ENCODE measurements at regions not wholly inside any gene's neighbourhood (a gene's known extent, or its start where the extent isn't known, plus 50 kb on each side); places are given as distances from the start of the nearest gene placed in this dataset.

DNA sequence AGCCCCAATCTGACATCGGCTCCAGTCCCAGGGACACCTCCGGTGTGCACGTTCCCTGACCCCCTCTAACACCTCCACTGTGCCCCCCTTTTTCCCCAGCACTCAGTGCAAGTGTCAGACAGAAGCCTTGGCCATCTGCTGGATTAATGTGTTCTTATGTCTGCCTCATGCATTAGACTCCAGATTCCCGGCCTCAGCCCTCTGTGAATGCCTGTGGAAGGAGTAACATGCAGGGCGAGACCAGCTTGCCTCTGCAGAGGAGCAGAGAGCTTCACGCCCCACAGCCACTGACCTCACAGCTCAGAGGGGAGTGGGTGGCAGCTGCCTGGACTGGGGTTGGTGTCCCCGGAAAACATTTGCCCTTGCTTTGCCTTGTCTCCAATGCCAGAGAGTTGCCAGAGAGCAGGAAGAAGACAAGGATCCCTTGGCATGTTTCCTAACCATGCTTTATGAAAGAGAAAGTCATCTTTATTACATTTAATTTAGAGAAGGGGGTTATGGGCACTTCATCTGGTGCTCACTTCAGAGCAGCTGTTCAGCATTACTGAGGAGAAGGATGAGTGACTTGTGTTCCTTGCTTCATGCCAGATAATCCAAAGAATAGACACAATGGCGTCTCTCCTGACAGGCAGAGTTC is 91.6 kb upstream of the CXCL12 start:
- FAIRE-seq: no peak
- DNase-seq (ENCODE audit: low spot score): no peak

DNA sequence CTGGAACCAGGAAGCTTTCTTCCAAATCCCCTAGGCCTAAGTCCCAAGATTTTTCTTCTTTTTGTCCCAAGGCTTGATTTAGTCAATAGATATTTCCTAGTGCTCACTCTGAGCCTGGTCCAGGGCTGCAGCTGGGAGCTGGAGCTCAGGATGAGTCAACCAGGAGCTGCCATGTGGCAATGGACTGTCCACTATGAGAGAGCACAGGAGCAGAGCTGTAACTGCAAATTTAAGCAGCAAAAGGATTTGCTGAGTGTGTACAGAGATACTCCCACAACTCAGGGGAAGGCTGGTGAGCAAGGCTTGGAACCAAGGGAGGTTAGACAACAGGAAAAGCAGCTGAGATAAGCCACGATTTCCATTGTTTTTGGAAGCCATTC is 92.1 kb upstream of the CXCL12 start:
- DNase-seq (ENCODE audit: low spot score): no peak
- FAIRE-seq: no peak

DNA sequence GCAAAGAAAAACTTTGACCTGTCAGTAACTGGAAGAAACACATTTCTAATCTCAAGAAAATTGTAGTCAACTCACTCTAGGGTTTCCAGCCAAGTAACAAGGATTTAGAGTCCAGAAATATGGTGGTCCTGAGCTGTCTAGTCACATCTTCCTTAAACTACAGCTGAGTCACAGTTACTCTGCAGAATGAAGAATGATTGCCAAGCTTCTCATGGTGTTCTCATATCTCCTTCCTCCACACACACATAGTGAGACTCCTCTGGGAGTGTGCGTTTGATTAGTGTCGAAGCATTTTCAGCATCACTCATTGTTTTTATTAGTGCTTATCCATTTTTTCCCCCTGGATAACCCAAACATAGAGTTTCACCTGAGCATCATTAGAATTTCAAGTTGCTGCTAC is 93.1 kb upstream of the CXCL12 start:
- FAIRE-seq (no peak), DNase-seq (ENCODE audit: low spot score) (no peak)

DNA sequence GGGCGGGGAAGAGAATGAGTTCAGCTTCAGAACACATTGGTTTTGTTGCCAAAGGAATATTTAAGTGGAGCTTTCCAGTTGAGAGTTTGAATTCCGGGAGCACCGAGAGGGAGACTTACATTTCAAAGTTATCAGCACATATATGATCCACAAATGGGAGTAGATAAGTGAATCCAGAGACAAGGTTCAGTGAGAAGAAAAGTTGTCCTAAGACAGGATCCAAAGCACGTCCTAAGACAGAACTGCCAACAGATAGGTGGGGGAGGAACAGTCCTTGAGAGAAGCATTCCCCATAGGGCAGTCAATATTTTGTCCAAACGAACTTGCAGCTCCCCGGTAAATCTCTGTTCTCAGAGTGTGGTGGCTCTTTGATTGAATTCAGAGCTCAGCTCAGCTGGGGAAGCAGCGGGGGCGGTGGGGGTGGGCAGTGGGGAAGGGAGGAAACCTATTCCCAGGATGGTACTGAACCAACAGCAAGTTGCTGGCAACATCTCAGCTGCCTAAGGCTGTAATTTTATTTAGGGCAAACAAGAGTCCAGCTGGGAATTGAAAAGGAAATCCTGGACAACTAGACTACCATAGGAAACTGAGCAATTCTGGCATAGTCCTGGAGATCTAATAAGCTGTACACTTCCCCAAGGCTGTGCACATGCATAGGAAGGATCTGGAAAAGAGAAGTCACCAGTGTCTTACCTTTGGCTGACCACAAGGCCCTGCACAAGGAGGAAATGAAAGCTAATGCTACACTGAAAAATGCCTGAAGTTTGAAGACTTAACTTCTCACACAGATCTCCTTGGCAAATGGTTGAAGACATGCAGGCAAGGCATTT is 94.2 kb upstream of the CXCL12 start:
- FAIRE-seq: no peak
- DNase-seq (ENCODE audit: low spot score): no peak

DNA sequence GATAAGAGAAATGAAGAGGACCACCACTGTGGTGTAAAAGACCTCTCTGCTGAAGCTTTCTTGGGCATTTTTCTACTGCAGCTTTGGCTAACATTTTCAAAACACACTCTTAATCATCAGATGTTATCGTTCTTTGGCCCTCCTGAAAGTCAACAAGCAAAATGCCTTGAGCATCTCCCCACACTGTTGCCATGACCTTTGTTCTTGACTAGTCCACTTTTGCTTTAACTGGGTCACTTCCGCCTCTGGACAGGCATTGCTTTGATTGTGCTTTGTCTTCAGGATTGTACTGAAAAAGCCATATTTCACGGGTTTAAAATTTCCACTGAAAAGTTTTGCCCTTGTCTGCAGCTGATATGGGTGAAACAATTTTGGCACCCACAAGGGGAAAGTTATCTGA is 107.8 kb upstream of the CXCL12 start:
- FAIRE-seq (no peak), DNase-seq (ENCODE audit: low spot score) (no peak)

DNA sequence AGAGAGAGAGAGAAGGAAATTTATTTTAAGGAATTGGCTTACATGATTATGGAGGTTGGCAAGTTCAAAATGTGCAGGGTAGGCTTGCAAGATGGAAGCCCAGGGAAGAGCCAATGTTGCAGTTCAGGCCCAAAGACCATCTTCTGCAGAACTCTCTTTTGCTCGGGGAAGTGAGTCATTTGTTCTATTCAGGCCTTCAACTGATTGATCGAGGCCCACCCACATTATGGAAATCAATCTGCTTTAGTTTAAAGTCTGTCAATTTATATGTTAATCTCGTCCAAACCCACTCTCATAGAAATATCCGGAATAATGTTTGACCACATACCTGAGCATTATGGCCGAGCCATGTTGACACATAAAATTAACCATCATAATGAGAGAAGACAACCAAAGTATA is 113.3 kb upstream of the CXCL12 start:
- no peak for FAIRE-seq
- DNase-seq (ENCODE audit: low spot score): no peak

DNA sequence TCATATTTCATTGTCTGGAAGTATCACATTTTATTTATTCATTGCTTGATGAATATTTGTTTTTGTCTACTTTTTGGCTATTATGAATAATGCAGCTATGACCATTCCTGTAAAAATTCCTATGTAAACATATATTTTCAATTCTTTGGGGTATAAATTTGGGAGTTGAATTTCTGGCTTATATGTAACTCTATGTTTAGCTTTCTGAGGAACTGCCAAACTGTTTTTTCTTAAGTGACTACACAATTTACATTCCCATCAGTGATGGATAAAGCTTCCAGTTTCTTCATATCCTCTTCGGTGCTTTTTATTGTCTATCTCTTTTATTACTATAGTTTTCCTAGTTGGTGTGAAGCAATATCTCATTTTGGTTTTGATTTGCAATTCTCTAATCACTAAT is 115.6 kb upstream of the CXCL12 start:
- FAIRE-seq (no peak), DNase-seq (ENCODE audit: low spot score) (no peak)

DNA sequence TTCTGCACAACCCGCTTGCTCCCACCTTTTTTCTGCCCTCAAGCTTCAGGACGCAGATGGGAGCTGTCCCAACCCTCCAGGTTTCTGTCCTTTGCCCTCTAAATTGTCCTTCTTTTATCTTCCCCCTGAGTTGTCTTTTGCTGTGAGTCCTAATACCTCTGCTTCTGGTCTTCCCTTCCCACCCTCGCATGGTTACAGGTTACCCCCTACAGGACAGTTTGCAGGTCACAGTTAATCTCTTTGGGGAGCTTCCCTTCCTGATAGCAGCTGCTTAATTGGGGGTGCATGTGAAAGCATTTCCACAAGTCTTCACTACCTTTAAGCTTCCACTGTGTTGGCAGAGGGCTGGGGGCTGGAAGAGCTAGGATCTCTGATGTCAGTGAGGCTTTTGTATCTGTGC is 121.5 kb upstream of the CXCL12 start:
- FAIRE-seq: no peak
- DNase-seq (ENCODE audit: low spot score): no peak

DNA sequence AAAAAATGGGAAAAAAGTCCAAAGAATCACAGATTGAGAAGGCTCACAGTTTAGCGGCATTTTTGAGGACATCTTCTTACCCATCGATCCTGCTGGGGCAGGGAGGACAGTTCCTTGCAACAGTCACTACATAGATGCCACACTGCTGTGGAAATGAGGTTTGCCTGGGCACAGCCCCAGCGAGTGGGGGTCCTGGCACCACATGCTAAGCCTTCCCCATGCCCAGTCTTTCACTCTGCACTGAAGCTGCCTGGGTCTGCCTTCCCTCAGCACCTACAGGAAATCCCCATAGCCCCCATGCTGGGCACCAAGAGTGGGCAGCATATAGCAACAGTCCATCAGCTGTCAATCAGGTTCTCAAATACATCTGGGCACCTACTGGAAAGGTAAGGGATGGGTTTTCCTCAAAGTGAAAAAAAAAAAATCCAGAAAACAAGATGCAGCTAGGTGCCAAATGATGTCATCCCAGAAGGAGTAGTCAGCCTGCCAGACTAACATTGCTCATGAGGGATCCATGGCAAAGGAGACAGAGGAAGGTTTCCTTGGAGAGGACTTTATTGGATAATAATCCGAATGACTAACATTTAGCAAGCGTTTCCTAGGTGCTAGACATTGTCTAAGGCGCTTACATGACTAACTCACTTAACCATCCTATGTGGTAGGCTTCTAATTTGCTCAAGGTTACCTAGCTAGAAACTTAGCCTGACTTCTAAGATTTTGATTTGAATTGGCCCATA is 125.7 kb upstream of the CXCL12 start:
- FAIRE-seq: no peak
- DNase-seq (ENCODE audit: low spot score): peak; percentile 52

DNA sequence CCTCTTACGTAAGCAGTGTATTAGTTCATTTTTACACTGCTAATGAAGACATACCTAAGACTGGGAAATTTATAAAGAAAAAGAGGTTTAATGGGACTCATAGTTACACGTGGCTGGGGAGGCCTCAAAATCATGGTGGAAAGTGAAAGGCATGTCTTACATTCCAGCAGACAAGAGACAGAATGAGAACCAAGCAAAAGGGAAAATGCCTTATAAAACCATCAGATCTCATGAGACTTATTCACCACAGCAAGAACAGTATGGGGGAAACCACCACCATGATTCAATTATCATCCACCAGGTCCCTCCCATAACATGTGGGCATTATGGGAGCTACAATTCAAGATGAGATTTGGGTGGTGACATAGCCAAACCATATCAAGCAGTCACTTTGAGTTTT is 126.3 kb upstream of the CXCL12 start:
- DNase-seq (ENCODE audit: low spot score) (no peak), FAIRE-seq (no peak)

DNA sequence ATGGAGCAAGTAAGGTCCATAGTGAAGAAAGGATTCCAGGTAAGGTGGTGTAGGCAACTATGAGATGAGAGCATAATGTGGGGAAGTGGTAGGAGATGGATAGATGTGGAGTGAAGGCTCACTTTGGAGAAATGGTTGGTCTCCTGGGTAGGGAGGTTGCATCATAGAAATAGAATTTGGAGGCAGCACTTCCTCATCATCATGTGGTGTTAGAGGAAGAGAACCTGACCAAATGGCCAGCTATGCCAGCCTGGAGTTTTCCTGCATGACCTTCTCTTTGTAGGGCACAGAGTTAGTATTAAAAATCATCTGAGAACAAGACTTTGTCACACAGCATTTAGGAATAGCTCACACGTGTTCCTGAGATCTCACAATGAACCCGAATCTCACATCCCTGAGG is 126.7 kb upstream of the CXCL12 start:
- no peak for FAIRE-seq
- no peak for DNase-seq (ENCODE audit: low spot score)

DNA sequence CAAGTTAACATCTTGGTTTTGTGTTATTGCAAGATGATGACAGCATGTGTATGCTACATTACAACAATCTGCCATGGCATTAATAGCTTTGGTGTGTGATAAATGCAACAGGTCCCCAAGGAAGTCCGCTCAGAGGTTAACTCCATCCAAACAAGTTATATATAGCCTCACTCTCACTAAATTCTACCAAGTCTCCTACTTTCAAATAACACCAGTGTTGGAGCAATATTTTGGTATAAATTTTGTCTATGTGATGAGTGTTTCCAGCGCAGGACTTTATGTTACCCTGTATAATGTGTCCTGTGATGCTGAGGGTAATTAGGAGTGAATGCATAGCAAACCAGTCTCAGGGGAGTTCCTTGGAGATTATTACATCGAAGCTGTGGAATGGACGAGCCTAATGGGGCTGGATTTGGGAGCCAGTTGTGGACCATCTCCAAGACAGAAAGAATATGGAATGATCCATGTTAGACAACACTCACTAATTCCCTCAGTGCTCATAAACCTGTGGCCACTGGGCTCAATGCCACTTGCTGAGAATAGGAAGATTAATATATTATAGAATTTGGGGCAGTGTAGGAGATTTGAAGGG is 127.6 kb upstream of the CXCL12 start:
- DNase-seq (ENCODE audit: low spot score) (no peak), FAIRE-seq (no peak)

DNA sequence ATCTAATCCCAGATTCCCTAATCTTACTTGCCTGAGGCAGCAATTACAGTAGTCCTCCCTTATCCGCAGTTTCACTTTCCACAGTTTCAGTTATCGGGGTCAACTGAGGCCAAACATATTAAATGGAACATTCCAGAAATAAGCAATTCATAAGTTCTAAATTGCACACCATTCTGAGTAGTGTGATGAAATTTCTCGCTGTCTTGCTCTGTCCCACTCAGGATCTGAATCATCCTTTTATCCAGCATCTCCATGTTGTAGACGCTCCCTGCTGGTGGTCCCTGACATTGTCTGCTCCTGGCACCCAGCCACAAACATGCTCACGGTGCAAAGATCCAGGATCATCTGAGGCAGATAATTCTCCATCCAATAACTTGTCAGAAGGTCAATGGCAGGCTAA is 128.7 kb upstream of the CXCL12 start:
- FAIRE-seq (no peak), DNase-seq (ENCODE audit: low spot score) (no peak)

DNA sequence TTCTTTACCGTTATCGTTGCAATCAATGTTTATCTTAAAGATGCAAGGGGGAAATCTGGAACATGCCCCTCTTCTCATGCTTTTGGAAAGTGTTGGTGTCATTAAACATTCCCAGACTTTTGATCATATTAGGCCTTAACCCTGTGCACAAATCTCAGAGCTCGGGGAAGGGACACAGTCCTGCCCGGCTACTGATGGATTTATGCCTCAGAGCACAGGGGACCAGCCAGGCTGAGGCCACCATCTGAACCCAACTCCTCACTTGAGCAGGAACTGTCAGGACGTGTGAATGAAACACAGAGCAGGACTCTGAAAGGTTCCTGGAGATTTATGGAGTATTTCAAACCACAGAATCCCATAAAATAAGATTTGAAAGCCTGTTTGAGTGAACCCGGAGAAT is 132.0 kb upstream of the CXCL12 start:
- no peak for DNase-seq (ENCODE audit: low spot score)
- FAIRE-seq: no peak

DNA sequence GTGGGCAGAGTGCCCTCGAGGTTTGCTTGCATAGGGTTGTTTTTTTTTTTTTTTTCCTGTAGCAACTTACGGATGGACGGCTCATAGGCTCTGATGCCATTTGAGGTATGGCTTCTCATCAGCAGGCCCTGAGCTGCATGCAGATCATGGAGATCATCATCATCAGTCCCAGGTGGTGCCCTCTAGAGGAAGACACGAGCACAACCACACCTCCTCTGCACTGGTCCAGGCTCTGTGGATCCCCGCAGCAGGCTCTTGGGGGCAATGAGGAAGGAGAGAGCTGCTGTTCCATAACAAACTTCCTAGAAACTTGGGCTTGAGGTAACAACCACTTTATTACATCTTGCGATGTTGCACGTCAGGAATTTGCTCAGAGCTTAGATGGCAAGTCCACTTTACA is 132.7 kb upstream of the CXCL12 start:
- FAIRE-seq (no peak), DNase-seq (ENCODE audit: low spot score) (no peak)

DNA sequence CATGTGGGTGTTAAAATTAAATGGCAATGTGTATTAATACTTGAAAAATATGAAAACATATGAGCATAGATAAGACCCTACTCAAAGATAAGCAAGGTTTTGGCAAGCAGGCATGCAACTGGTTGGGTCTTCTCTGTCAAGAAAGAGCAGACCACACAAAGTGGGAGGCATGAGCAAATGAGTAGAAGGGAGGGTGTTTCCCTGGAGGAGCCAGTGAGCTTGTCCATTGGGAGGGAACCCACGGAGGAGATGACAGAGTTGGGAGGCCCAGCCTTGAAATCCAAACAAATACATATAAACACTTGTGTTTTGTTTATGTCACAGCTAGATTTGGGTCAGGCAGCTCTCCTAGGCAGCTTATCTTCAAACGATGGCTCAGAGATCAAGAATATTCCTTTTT is 134.5 kb upstream of the CXCL12 start:
- DNase-seq (ENCODE audit: low spot score): no peak
- FAIRE-seq: no peak

DNA sequence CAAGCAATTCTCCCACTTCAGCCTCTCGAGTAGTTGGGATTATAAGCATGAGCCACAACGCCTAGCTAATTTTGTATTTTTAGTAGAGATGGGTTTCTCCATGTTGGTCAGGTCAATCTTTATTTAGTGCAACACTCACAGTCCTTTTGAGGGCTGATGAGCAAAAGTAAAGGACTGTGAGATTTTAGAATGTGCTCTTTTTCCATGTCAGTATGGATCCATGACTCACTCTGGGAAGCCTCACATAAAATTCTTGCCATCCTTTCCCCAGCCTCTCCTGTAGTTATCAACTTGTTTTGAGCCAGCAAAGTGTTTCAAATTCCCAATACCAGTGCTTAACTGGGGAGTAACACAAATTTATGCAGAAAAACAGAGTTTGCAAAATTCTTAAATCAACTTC is 135.8 kb upstream of the CXCL12 start:
- DNase-seq (ENCODE audit: low spot score) (no peak), FAIRE-seq (no peak)

DNA sequence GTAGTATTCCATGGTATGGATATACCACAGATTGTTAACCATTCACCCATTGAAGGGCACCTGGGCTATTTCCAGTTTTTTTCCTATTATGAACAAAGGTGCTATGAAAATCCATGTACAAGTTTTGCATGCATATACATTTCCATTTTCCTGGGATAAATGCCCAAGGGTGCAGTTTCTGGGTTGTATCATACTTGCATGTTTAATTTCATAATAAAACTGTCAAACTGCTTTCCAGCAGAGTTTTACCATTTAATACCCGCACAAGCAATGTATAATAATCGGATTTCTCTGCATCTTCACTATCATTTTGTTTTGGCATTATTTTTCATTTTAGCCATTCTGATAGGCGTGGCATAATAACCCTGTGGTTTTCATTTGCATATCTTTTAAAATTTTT is 154.3 kb upstream of the CXCL12 start:
- DNase-seq (ENCODE audit: low spot score): no peak
- no peak for FAIRE-seq

DNA sequence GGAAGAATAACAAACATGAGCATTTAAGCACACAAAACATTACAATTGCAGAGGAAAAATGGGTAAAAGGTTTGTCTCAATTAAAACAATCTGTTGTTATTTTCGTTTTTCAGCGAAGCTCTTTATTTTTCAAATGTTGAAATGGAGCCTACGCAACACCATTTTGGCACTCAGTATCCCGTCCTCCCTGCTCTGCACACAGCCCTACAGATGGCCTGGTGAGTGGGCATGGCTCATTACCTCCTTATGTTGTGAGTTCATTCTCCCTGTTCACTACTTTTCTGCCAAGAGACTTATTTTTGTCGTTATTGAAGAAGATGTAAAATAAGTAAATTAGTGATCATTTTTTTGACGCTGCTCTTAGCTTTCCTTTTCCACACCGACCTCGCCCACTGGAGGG is 167.8 kb upstream of the CXCL12 start:
- FAIRE-seq (no peak), DNase-seq (ENCODE audit: low spot score) (no peak)

DNA sequence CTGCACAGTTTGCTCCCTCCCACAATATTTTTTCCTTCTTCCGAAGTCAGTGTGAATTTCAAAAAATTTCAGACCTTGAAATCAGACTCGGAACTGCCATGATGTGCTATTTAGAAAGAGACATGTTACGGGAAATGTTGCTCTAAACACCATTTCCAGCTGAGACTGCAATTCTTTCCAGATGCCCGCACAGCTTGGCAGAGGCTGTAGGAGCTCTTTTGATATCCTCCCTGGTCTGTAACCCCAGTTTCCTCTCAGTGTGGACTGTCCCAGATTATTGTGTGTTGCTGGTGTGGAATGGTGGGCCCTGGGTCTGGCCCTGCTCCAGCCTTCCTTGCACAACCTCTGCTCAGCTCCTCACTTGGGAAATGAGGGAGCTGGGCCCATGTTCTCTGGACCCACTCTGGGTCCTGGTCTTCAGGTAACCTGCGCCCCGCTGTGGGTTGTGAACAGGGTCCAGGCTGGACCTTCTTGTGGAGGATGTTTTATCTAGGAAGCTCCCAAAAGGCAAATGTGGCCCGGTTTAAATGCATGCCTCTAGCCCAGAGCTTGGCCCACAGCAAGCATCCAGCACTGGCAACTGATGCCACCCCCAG is 172.8 kb upstream of the CXCL12 start:
- DNase-seq (ENCODE audit: low spot score) (no peak), FAIRE-seq (no peak)

DNA sequence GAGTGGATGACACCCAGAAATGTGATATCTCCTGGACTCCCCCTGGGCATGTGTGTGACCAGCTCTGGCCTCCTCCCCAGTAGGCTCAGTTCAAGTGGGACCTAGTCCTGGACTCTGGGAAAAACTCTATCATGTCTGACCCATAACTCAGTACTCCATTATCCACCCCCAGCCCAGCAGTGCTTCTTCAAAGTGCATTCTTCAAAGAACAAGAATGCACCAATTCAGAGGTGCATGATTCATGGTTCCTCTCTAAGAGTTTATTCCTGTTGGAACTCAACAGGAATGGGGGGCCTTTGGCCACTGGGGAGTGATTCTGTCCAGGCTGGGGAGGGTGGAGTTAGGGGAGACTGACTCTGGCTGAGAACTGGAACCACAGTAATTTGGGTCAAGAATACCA is 173.6 kb upstream of the CXCL12 start:
- FAIRE-seq (no peak), DNase-seq (ENCODE audit: low spot score) (no peak)

DNA sequence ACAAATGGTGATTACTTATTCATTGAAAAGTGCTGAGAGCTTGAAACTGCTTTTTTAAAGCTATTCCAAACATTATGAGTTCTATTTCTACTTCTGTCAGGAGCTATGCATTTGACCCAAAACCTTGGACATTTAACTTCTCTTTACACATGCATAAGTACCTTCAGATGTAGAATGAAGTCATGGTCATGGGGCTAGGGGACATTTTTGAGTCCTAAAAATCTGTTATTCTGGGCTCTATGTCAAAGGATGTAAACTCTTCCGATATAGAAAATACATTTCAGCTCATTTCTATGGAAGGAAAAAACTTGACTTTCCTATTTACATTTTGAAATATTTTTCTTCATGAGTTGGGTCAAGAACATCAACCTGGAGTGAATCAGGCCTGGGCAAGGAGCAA is 179.5 kb upstream of the CXCL12 start:
- FAIRE-seq: no peak
- DNase-seq (ENCODE audit: low spot score): no peak
